ENCODE measurements at regions not wholly inside any gene's neighbourhood (a gene's known extent, or its start where the extent isn't known, plus 50 kb on each side); places are given as distances from the start of the nearest gene placed in this dataset.
"Not testable (repeated sequence)": the region's sequence is repeated elsewhere in the genome, so short reads cannot be mapped to it uniquely, and the experiment has no call there.

DNA sequence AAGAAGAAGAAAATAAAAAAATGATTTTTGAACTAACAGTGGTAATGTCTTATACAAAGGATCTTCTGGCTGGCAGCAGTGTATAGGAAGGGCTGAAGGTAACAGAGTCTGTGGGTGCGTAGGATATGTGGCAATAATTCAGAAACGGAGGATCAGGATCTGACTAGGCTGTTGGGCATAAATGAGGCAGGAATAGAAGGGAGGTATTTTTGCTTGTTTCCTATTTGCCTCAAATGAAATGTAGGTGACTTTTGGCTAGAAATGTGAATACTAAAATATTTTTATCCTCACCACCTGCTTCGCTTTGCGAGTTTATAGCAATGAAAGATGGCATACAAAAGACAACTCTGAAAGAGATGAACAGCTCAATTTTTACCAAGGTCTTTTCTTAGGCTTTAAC lies 1086.1 kb upstream of the CELF4 start:
- DNase-seq: no peak

DNA sequence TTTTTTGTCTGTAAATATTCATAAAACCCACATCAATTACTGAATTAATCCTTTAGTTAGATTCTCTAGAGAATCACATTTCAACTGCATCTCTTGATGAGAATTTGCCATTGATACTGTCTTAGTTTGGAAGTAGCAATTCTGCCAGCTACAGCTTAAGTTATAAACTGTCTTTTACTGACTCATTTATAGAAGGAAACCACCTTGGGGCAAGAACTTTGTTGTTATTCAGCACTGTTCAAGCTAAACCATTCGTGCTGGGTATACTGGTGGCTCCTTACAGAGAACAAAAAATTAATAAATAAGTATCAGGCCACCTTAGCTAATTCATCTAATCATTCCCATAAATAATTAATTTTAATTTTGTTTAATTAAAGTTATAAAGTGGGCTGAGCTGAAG lies 1082.6 kb upstream of the CELF4 start:
- no peak for DNase-seq

DNA sequence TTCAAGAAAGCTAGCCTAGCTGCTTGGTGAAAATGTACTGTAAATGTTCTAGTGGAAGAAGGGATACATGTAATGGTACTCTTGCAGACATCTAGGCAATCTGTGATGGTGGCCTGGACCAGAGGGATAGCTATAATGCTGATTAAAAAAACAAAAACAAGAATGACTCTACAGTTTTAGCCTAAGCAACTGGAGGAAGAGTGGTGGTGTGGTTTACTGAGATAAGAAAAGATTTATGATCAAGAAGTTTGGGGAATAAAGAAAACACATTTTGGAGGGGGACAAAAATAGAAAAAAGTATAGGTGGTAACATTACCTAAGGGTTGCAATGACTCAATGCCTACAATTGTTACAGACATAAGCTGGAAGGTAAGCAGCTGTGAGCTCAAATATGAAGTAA lies 1080.7 kb upstream of the CELF4 start:
- DNase-seq: no peak

- no peak for DNase-seq
Observed at GRCh38 chr18:38644875-38645641, 1079.5 kb upstream of the CELF4 start.

- no peak for DNase-seq
Observed at GRCh38 chr18:38642711-38643110, 1077.1 kb upstream of the CELF4 start.

DNA sequence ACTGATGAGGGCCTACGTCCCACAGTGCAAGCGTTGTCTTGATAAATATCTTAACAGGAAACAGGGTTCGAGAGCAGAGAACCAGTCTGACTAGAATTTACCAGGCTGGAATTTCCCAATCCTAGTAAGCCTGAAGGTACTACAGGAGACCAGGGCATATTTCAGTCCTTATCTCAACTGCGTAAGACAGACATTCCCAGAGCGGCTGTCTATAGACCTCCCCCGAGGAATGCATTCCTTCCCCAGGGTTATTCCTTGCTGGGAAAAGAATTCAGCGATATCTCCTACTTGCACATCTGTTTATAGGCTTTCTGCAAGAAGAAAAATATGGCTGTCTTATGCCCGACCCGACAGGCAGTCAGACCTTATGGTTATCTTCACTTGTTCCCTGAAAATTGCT lies 1074.1 kb upstream of the CELF4 start:
- not testable (repeated sequence) for DNase-seq

DNA sequence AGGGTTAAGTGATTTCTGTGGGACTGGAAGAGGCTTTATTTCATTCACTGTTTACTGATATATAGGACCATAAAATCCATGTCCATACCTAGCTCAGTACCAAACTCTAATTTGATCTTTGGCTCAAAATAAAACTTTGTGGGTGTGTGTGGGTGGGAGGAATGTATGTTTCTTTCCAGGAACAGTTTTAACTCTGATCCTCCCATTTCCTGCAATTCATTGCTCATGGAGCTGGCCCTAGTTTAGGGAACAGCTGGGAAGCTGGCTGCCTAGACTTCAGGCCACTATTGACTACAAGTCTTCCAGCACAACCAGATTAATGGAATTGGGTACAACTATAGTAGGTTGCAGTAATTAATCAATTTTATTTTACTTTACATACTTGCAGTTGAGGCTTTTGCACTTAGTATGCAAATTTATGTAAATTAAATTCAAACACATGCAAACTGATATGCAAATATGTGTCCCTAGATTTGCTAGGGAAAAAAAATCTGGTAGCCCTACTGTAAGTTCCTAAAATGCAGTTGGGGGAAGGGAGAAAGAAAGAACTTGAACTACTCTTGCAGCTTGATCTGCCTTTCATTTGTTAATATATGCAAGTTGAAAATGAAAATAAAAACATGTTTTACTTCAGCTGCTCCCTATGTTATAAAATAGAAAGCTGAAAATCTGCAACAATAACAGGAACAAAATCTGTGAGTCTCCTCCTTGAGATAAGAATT lies 1070.3 kb upstream of the CELF4 start:
- no peak for DNase-seq

GRCh38 chr18:38634117-38634516 lies 1068.5 kb upstream of the CELF4 start:
- no peak for DNase-seq

DNA sequence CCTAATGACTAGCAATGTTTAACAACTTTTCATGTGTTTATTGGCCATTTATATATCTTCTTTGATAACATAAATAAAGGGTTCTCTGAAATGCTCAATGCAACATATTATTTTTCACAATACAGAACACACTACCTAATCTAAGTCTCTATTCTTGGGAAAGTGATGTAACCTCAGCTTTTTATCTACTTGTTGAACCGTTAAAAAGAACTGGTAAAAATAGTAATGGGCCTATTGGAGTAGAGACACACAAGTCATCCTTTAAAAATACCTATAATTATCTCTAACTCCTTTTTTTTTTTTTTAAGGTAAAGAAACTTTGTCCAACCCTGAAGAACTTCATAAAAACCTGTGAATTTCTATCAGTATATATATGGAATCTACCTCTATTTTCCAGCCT lies 1067.7 kb upstream of the CELF4 start:
- DNase-seq: no peak

- DNase-seq: no peak
Observed at GRCh38 chr18:38619129-38619528, 1053.5 kb upstream of the CELF4 start.

DNA sequence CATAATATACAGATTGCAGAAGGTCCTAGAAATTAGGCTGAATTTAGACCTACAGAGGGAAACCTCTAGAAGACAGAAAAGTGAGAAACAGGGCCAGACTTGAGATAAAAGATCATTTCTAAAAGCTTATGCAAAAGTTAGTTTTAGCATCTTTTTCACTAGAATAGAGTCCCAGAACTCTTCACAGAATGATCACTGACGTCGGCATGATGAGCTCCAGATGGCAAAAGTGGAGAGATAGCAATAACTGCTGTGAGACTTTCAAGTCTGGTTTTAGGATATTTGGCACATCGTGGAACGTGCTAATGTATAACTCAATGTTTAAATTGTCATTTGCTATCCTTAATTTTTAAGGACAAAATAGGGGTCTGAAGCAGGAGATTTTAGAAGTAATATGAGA lies 1050.7 kb upstream of the CELF4 start:
- no peak for DNase-seq

DNA sequence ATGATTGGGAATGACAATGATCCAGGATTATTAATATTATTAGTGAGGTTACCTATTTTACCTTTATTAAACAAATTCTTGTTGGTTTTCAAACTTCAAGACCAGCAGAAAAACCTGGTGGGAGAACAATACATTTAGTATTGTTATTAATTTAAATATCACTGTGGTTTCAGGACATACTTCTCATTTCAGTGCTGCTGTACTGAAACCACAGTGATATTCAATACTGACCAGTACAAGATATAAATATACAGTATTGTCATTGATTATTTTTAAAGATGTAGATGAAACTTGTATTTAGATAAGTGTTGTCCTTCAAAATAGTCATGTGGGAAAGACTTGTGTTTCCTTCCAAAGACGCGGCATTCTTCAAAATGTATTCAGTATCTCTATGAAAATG lies 1047.3 kb upstream of the CELF4 start:
- no peak for DNase-seq

GRCh38 chr18:38611036-38611964 lies 1045.7 kb upstream of the CELF4 start:
- DNase-seq: no peak

DNA sequence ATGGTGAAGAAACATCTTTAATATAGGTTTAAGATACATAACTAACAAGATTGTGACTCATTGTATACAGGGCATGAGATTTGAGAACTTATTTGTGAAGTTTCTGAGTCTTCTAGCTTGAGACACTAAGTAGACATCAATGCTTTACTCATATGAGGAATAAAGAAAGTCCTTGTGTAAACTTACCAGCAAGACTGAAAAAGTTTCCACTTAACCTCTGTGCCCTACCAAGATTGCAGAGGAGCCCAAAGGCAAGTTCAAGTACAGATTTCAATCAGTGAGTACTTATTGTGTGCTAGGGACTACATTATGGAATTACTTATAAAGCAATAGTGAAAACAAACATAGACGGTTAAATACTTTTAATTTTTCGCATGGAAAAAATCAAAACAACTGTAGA lies 1041.2 kb upstream of the CELF4 start:
- no peak for DNase-seq

DNA sequence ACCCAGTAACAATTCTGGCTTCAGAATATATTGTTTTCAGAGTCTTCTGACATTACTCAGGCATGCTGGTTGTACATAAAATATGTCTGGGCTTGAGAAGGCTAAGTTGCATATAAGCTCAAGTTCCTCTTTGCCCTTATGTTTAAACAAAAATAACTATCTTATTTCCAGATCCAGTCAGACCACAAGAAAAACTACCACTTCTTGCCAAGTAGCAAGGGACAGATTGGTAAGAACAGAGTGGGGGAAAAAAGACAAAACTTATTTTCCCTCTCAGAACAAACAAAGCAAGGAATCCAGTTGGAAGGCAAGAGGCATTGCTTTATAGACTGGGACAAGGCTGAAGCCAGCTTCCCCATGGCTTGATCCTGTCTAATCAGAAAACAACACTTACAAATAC lies 1036.7 kb upstream of the CELF4 start:
- DNase-seq: no peak

GRCh38 chr18:38587571-38587970 lies 1022.0 kb upstream of the CELF4 start:
- no peak for DNase-seq

GRCh38 chr18:38586327-38586726 lies 1020.7 kb upstream of the CELF4 start:
- DNase-seq: no peak

DNA sequence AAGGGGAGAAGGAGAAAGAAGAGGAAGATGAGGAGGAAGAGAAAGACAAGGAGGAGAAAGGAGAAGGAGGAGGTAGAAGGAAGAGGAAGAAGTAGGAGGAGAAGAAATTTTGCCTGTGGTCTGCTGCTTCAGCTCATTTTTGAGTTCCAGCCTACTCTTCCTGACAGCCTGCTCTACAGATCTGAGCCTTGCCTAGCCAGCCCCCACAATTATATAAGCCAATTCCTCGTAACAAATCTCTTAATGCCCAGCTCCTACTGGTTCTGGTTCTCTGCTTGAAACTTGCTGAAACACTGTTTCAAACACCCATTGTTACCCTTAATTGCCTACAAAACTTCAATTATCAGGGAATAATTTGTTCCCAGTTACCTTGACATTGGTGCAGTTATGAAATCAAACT lies 1014.2 kb upstream of the CELF4 start:
- DNase-seq: no peak

DNA sequence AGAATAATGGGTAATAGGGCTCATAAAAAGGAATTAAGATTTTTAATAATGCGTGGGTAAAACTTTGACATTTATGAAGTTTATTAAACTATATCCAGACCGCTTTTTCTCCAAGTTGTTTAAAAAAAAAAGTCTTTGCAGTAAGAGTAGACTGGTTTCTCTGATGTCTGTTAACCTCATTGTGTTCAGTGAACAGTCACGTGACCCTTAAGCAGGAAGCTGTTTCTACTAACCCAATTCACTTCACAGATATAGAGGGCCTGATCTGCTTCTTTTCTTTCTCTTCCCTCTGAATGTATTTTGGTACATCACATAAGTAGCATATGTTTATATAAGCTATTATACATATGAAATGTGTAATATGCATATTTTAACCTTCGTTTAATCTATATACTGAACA lies 1011.3 kb upstream of the CELF4 start:
- DNase-seq: peak; percentile 7

- DNase-seq: peak; percentile 16
Observed at GRCh38 chr18:38576349-38576748, 1010.8 kb upstream of the CELF4 start.

- DNase-seq: peak; percentile 22
Observed at GRCh38 chr18:38575648-38576047, 1010.0 kb upstream of the CELF4 start.

- DNase-seq: no peak
Observed at GRCh38 chr18:38575023-38575422, 1009.4 kb upstream of the CELF4 start.

DNA sequence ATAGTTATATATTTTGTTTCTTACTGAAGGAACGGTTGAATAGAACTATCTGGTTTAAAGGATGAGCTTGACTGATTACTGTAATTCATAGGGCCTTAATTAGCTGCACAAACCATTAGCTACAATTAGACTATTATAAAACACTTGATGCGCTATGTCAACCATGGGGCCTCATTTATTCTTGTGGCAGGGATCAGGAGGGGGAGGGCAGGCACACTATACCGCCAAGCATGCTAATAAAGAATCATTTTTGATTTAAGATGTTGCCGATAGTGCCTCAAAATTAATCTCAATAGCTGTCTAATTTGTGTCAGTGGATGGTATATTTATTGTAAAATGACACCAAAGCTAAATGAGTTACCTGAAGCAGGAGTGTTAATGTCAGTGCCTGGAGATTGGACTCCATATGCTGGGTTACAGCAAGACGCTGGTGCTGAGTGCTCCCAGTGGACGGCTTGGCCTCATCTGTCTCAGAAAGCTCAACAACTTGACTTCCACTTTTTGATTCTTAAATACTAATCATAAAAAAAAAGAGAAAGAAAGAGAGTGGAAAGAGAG lies 1007.0 kb upstream of the CELF4 start:
- DNase-seq: no peak

Data from CD4-positive, alpha-beta T cell treated with Interleukin-17A for 4 hours (primary cell).